NT2/D1 (cell line): ENCODE measurements at regions not wholly inside any gene's neighbourhood (a gene's known extent, or its start where the extent isn't known, plus 50 kb on each side); places are given as distances from the start of the nearest gene placed in this dataset.
"Not testable (repeated sequence)": the region's sequence is repeated elsewhere in the genome, so short reads cannot be mapped to it uniquely, and the experiment has no call there.

Experiments
- DNase-seq: peaks from one replicate; pipeline ENCODE4 v3.0.0-alpha.2; 2011; ENCODE audit warnings: low read depth, low spot score
- H3K27me3 ChIP-seq: 2 replicates; pipeline ENCODE4 v1.6.0; 2011; ENCODE audit warnings: mild to moderate bottlenecking; ENCODE audit not compliant: insufficient read length, insufficient read depth
- H3K36me3 ChIP-seq: 2 replicates; pipeline ENCODE4 v1.6.1; 2011; ENCODE audit warnings: mild to moderate bottlenecking, low read length, mixed read lengths; ENCODE audit not compliant: insufficient read depth, insufficient read length
- H3K4me1 ChIP-seq: 2 replicates; pipeline ENCODE4 v1.5.1; 2011; ENCODE audit not compliant: insufficient read depth, insufficient read length
- H3K4me3 ChIP-seq: 2 replicates; pipeline ENCODE4 v1.5.1; 2011; ENCODE audit warnings: low read depth; ENCODE audit not compliant: insufficient read length
- H3K9ac ChIP-seq: 2 replicates; pipeline ENCODE4 v1.6.0; 2011; ENCODE audit warnings: low read depth; ENCODE audit not compliant: insufficient read length
- H3K9me3 ChIP-seq: 2 replicates; pipeline ENCODE4 v1.5.1; 2011; ENCODE audit warnings: mild to moderate bottlenecking, low read length; ENCODE audit not compliant: insufficient read depth
- SUZ12 ChIP-seq: IDR thresholded peaks from 2 replicates; pipeline ENCODE4 v1.6.1; 2011; ENCODE audit not compliant: insufficient read length, insufficient read depth; ENCODE audit errors: extremely low read depth
- YY1 ChIP-seq: IDR thresholded peaks from 2 replicates; pipeline ENCODE4 v1.6.1; 2011; ENCODE audit not compliant: insufficient read length, insufficient read depth
- ZNF274 ChIP-seq: IDR thresholded peaks from 2 replicates; pipeline ENCODE4 v1.6.1; 2011; ENCODE audit warnings: mild to moderate bottlenecking, low read depth, low read length

GRCh38 chr5:175347027-175347426 is 97.0 kb downstream of the DRD1 start:
- no peaks in the 10 kb centered on the region for H3K27me3 ChIP-seq
- H3K36me3 ChIP-seq = no peaks in the 10 kb centered on the region
- H3K4me3 ChIP-seq = no peak overlapping the region
- H3K4me1 ChIP-seq = no peaks in the 10 kb centered on the region
- H3K9ac ChIP-seq = no peak overlapping the region
- no peaks in the 10 kb centered on the region for H3K9me3 ChIP-seq
- no peak for DNase-seq
- TF ChIP-seq YY1 (no peak), SUZ12 (no peak), ZNF274 (no peak)

GRCh38 chr5:175344331-175345195 is 99.4 kb downstream of the DRD1 start:
- H3K27me3 ChIP-seq = no peaks in the 10 kb centered on the region
- H3K9me3 ChIP-seq = no peaks in the 10 kb centered on the region
- TF ChIP-seq YY1 = no peak
- no peak for TF ChIP-seq SUZ12
- TF ChIP-seq ZNF274 = no peak
- no peak for DNase-seq
- no peaks in the 10 kb centered on the region for H3K36me3 ChIP-seq
- no peak overlapping the region for H3K4me3 ChIP-seq
- H3K4me1 ChIP-seq = no peaks in the 10 kb centered on the region
- H3K9ac ChIP-seq = no peak overlapping the region

GRCh38 chr5:175343308-175343707 is 100.7 kb downstream of the DRD1 start:
- DNase-seq = no peak
- no peak overlapping the region for H3K4me3 ChIP-seq
- TF ChIP-seq SUZ12 = no peak
- no peak for TF ChIP-seq ZNF274
- no peak for TF ChIP-seq YY1
- H3K9ac ChIP-seq = no peak overlapping the region
- no peaks in the 10 kb centered on the region for H3K9me3 ChIP-seq
- H3K27me3 ChIP-seq = no peaks in the 10 kb centered on the region
- no peaks in the 10 kb centered on the region for H3K36me3 ChIP-seq
- no peaks in the 10 kb centered on the region for H3K4me1 ChIP-seq

GRCh38 chr5:175340180-175340579 is 103.8 kb downstream of the DRD1 start:
- TF ChIP-seq SUZ12 = no peak
- TF ChIP-seq YY1 = no peak
- TF ChIP-seq ZNF274 = no peak

GRCh38 chr5:175337680-175338079 is 106.3 kb downstream of the DRD1 start:
- H3K4me3 ChIP-seq = no peak overlapping the region
- H3K4me1 ChIP-seq = no peaks in the 10 kb centered on the region
- DNase-seq = no peak
- TF ChIP-seq YY1 = no peak
- no peak for TF ChIP-seq SUZ12
- no peak for TF ChIP-seq ZNF274
- no peaks in the 10 kb centered on the region for H3K9me3 ChIP-seq
- H3K36me3 ChIP-seq = no peaks in the 10 kb centered on the region
- H3K9ac ChIP-seq = no peak overlapping the region
- no peaks in the 10 kb centered on the region for H3K27me3 ChIP-seq

More at GRCh38 chr5:175340180-175340579, 103.8 kb downstream of the DRD1 start:
- Histone ChIP-seq H3K4me3 (no peak overlapping the region), H3K36me3 (no peaks in the 10 kb centered on the region), H3K27me3 (no peaks in the 10 kb centered on the region), H3K9me3 (no peaks in the 10 kb centered on the region), H3K4me1 (no peaks in the 10 kb centered on the region), H3K9ac (no peak overlapping the region)
- DNase-seq = no peak

GRCh38 chr5:175336781-175337180 is 107.2 kb downstream of the DRD1 start:
- no peaks in the 10 kb centered on the region for H3K27me3 ChIP-seq
- H3K9me3 ChIP-seq = no peaks in the 10 kb centered on the region
- H3K36me3 ChIP-seq = no peaks in the 10 kb centered on the region
- TF ChIP-seq SUZ12 (no peak), YY1 (no peak), ZNF274 (no peak)
- no peak overlapping the region for H3K9ac ChIP-seq
- no peaks in the 10 kb centered on the region for H3K4me1 ChIP-seq
- H3K4me3 ChIP-seq = no peak overlapping the region
- no peak for DNase-seq

- Histone ChIP-seq H3K4me3 (no peak overlapping the region), H3K4me1 (no peaks in the 10 kb centered on the region), H3K27me3 (no peaks in the 10 kb centered on the region), H3K36me3 (no peaks in the 10 kb centered on the region), H3K9ac (no peak overlapping the region), H3K9me3 (no peaks in the 10 kb centered on the region)
- no peak for DNase-seq
- TF ChIP-seq SUZ12 (no peak), YY1 (no peak), ZNF274 (no peak)
These were observed 108.3 kb downstream of the DRD1 start for GRCh38 chr5:175335691-175336090.

GRCh38 chr5:175331173-175332036 is 112.6 kb downstream of the DRD1 start:
- H3K27me3 ChIP-seq, H3K36me3 ChIP-seq, DNase-seq, H3K9me3 ChIP-seq, H3K4me1 ChIP-seq, H3K9ac ChIP-seq, H3K4me3 ChIP-seq: not testable (repeated sequence)
